CD14-positive monocyte (primary cell): ENCODE measurements at regions not wholly inside any gene's neighbourhood (a gene's known extent, or its start where the extent isn't known, plus 50 kb on each side); places are given as distances from the start of the nearest gene placed in this dataset.

Source experiments
- DNase-seq, 3 donors: peaks; one replicate each; pipeline ENCODE4 v3.0.0-alpha.2; 2011 to 2022
- H2AFZ ChIP-seq: 2 replicates; pipeline ENCODE4 v1.6.0; 2012; ENCODE audit warnings: mild to moderate bottlenecking, low read depth, low read length, inconsistent platforms; ENCODE audit not compliant: insufficient read depth, poor library complexity, severe bottlenecking
- H3K27ac ChIP-seq, 2 donors: 1 replicate in 1 of 2; 2 replicates in 1 of 2; pipeline ENCODE4 v1.5.1; 2012 to 2013; ENCODE audit warnings: low read length in 2 of 2, control low read depth in 1 of 2, inconsistent platforms in 1 of 2, low read depth in 1 of 2, mild to moderate bottlenecking in 1 of 2
- H3K27me3 ChIP-seq, 2 donors: one replicate each; pipeline versions ENCODE4 v1.6.0 to v1.6.1; 2011 to 2013; ENCODE audit warnings: low read length in 2 of 2; ENCODE audit not compliant: control insufficient read depth in 2 of 2, insufficient read depth in 2 of 2
- H3K36me3 ChIP-seq, 2 donors: replicated peaks in 1 of 2; 1 replicate in 1 of 2; 2 replicates in 1 of 2; pipeline versions ENCODE4 v1.5.1 to v1.6.1; 2012 to 2013; ENCODE audit warnings: low read length in 2 of 2, control low read depth in 1 of 2, inconsistent platforms in 1 of 2, mild to moderate bottlenecking in 1 of 2; ENCODE audit not compliant: insufficient read depth in 2 of 2, control insufficient read depth in 1 of 2
- H3K4me1 ChIP-seq, 2 donors: 1 replicate in 1 of 2; 2 replicates in 1 of 2; pipeline versions ENCODE4 v1.5.1 to v1.6.1; 2012 to 2013; ENCODE audit warnings: low read length in 2 of 2, control low read depth in 1 of 2, inconsistent platforms in 1 of 2, mild to moderate bottlenecking in 1 of 2, moderate library complexity in 1 of 2; ENCODE audit not compliant: insufficient read depth in 2 of 2, control insufficient read depth in 1 of 2
- H3K4me2 ChIP-seq: replicated peaks from 2 replicates; pipeline ENCODE3; 2012; ENCODE audit warnings: low read length, moderate library complexity, mild to moderate bottlenecking; ENCODE audit not compliant: poor library complexity, severe bottlenecking; ENCODE audit errors: extremely low read depth
- H3K4me3 ChIP-seq, 3 experiments: fragments of 200-600 bp in 1 of 3; sonication (generic) in 1 of 3; replicated peaks in 1 of 3; 1 replicate in 2 of 3; 2 replicates in 1 of 3; pipeline ENCODE4 v1.5.1; 2011 to 2013; ENCODE audit warnings: low read length in 3 of 3, mild to moderate bottlenecking in 3 of 3, control low read depth in 2 of 3, low read depth in 2 of 3, inconsistent platforms in 1 of 3, moderate library complexity in 1 of 3
- H3K79me2 ChIP-seq: 2 replicates; pipeline ENCODE4 v1.6.0; 2012; ENCODE audit warnings: mild to moderate bottlenecking, control low read depth, inconsistent platforms, low read length, moderate library complexity; ENCODE audit not compliant: insufficient read depth
- H3K9ac ChIP-seq: 2 replicates; pipeline ENCODE4 v1.6.0; 2017; ENCODE audit warnings: low read length, mild to moderate bottlenecking; ENCODE audit not compliant: insufficient read depth, poor library complexity, severe bottlenecking
- H3K9me3 ChIP-seq, 2 donors: replicated peaks in 1 of 2; 1 replicate in 1 of 2; 2 replicates in 1 of 2; pipeline versions ENCODE4 v1.5.1 to v1.6.1; 2012 to 2013; ENCODE audit warnings: low read length in 2 of 2, control low read depth in 1 of 2; ENCODE audit not compliant: control insufficient read depth in 1 of 2, insufficient read depth in 1 of 2
- H4K20me1 ChIP-seq: 2 replicates; pipeline ENCODE4 v1.6.0; 2012; ENCODE audit warnings: mild to moderate bottlenecking, low read length, control low read depth, moderate library complexity; ENCODE audit not compliant: insufficient read depth
- H3K27ac Mint-ChIP-seq, 7 donors: one replicate each; pipeline ENCODE4 v1.8.0; 2020; ENCODE audit warnings: mild to moderate bottlenecking in 7 of 7, mixed read lengths in 7 of 7, moderate library complexity in 6 of 7, inconsistent platforms in 2 of 7
- H3K27me3 Mint-ChIP-seq, 3 donors: one replicate each; pipeline ENCODE4 v1.8.0; 2021 to 2022; ENCODE audit warnings: low read depth in 3 of 3, mild to moderate bottlenecking in 3 of 3, mixed read lengths in 3 of 3, moderate library complexity in 3 of 3, inconsistent platforms in 1 of 3
- H3K36me3 Mint-ChIP-seq, 2 donors: one replicate each; pipeline ENCODE4 v1.8.0; 2020; ENCODE audit warnings: mixed read lengths in 2 of 2, inconsistent platforms in 1 of 2, mild to moderate bottlenecking in 1 of 2
- H3K4me1 Mint-ChIP-seq: one replicate; pipeline ENCODE4 v1.8.0; 2020; ENCODE audit warnings: mild to moderate bottlenecking, mixed read lengths
- H3K4me3 Mint-ChIP-seq, 2 donors: one replicate each; pipeline ENCODE4 v1.8.0; 2020; ENCODE audit warnings: mild to moderate bottlenecking in 2 of 2, mixed read lengths in 2 of 2, moderate library complexity in 1 of 2
- H3K9me3 Mint-ChIP-seq, 7 donors: one replicate each; pipeline ENCODE4 v1.8.0; 2020 to 2022; ENCODE audit warnings: mixed read lengths in 7 of 7, mild to moderate bottlenecking in 6 of 7, moderate library complexity in 6 of 7, inconsistent platforms in 2 of 7
- WGBS: methylation state at CpG from one replicate; pipeline ENCODE4 v1.1.5; 2013; ENCODE audit warnings: missing lambda C conversion rate; ENCODE audit not compliant: insufficient coverage; 5-methylcytosine and 5-hydroxymethylcytosine counted together
- intact Hi-C, 2 donors: fragments of 100-400 bp; cut with micrococcal nuclease; formaldehyde crosslinking; loops; one replicate each; pipeline versions ENCODE4 v1.15.0 to v1.15.1; 2023
- TF ChIP-seq, protein P1 (sequence below): fragments of 200-600 bp; IDR thresholded peaks from one replicate; pipeline ENCODE4 v1.8.0; 2022; ENCODE audit warnings: antibody characterized with exemption, mild to moderate bottlenecking

- 93% methylated on average over 1 of the region's 3 CpGs for WGBS
- no peak overlapping the region for H3K4me3 ChIP-seq
- H4K20me1 ChIP-seq = no peaks in the 10 kb centered on the region
- H3K9me3 ChIP-seq = peaks cover 0 to 6% of the 10 kb centered on the region in 2 donors
- H3K4me2 ChIP-seq = no peak overlapping the region
- H3K27me3 Mint-ChIP-seq = no peaks in the 10 kb centered on the region
- no peak overlapping the region for H3K27ac Mint-ChIP-seq
- DNase-seq = no peak
- TF ChIP-seq, protein P1, sequence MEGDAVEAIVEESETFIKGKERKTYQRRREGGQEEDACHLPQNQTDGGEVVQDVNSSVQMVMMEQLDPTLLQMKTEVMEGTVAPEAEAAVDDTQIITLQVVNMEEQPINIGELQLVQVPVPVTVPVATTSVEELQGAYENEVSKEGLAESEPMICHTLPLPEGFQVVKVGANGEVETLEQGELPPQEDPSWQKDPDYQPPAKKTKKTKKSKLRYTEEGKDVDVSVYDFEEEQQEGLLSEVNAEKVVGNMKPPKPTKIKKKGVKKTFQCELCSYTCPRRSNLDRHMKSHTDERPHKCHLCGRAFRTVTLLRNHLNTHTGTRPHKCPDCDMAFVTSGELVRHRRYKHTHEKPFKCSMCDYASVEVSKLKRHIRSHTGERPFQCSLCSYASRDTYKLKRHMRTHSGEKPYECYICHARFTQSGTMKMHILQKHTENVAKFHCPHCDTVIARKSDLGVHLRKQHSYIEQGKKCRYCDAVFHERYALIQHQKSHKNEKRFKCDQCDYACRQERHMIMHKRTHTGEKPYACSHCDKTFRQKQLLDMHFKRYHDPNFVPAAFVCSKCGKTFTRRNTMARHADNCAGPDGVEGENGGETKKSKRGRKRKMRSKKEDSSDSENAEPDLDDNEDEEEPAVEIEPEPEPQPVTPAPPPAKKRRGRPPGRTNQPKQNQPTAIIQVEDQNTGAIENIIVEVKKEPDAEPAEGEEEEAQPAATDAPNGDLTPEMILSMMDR = no peak
- peaks cover 0 to 14% (median 2%) of the 10 kb centered on the region in 7 donors for H3K9me3 Mint-ChIP-seq
- H3K79me2 ChIP-seq = no peaks in the 10 kb centered on the region
- H3K27me3 ChIP-seq = no peaks in the 10 kb centered on the region
- intact Hi-C loops = no loop called here
- no peaks in the 10 kb centered on the region for H3K36me3 Mint-ChIP-seq
- H3K4me1 Mint-ChIP-seq = no peaks in the 10 kb centered on the region
- no peaks in the 10 kb centered on the region for H3K4me1 ChIP-seq
- no peaks in the 10 kb centered on the region for H3K36me3 ChIP-seq
- H3K27ac ChIP-seq = no peak overlapping the region
- no peak overlapping the region for H2AFZ ChIP-seq
- H3K9ac ChIP-seq = no peak overlapping the region
- H3K4me3 Mint-ChIP-seq = no peak overlapping the region
These were observed 129.4 kb upstream of the SLC5A12 start for GRCh38 chr11:26851291-26851690.

DNA sequence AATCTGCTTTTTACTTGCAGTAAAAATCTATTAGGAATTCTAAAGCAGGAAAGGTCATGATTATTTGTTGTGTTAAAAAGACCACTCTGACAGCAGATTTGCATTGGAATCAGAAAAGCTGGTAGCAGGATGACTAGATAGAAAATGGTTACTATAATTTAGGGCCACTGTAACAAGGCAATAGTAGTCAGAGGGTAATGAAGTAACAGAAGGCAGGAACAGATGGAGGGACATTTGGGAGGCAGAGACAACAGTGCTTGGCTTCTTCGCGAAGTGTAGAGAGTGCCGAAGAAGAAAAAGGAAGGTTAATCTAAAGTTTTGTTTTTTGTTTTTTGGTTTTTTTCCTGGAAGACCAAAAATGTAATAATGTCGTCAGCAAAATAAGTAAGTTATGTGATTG is 129.8 kb upstream of the SLC5A12 start:
- Mint-ChIP-seq H3K4me1 (no peaks in the 10 kb centered on the region), H3K9me3 (peaks cover 0 to 14% (median 2%) of the 10 kb centered on the region in 7 donors), H3K27ac (no peak overlapping the region), H3K36me3 (no peaks in the 10 kb centered on the region), H3K4me3 (no peak overlapping the region), H3K27me3 (no peaks in the 10 kb centered on the region)
- no peaks in the 10 kb centered on the region for H3K27me3 ChIP-seq
- TF ChIP-seq, protein P1 = no peak
- intact Hi-C loops = no loop called here
- H3K36me3 ChIP-seq = no peaks in the 10 kb centered on the region
- no peaks in the 10 kb centered on the region for H3K79me2 ChIP-seq
- no peak overlapping the region for H3K9ac ChIP-seq
- H3K4me3 ChIP-seq = no peak overlapping the region
- no peak for DNase-seq
- peaks cover 0 to 6% of the 10 kb centered on the region in 2 donors for H3K9me3 ChIP-seq
- WGBS = 84% methylated on average over 3 of the region's 4 CpGs
- H4K20me1 ChIP-seq = no peaks in the 10 kb centered on the region
- no peak overlapping the region for H3K4me2 ChIP-seq
- H3K4me1 ChIP-seq = no peaks in the 10 kb centered on the region
- H2AFZ ChIP-seq = no peak overlapping the region
- H3K27ac ChIP-seq = no peak overlapping the region
